ENCODE measurements at regions not wholly inside any gene's neighbourhood (a gene's known extent, or its start where the extent isn't known, plus 50 kb on each side); places are given as distances from the start of the nearest gene placed in this dataset.
A peak's percentile ranks its signal among the peaks of the same experiment; 100 is the strongest.

- no peak for TF ChIP-seq POLR2A (IDR thresholded peaks at IDR 0.05)
- TF ChIP-seq CTCF (IDR thresholded peaks at IDR 0.05), result peak in 3 of 4 experiments; percentile 48 to 68 (median 66)
Measured at GRCh38 chr3:10758304-10759037, 57.6 kb upstream of the SLC6A11 start.

Measured in gastroesophageal sphincter (tissue), 3 donors.